Right atrium auricular region (tissue), 2 donors: ENCODE measurements at regions not wholly inside any gene's neighbourhood (a gene's known extent, or its start where the extent isn't known, plus 50 kb on each side); places are given as distances from the start of the nearest gene placed in this dataset.

ENCODE experiments used
- DNase-seq: peaks from one replicate; pipeline ENCODE4 v3.0.0-alpha.2; 2019; ENCODE audit warnings: low spot score
- H3K27ac ChIP-seq, 2 donors: fragments of 200-600 bp; sonication (generic); 1 replicate in 1 of 2; 2 replicates in 1 of 2; pipeline ENCODE4 v1.5.1; 2016 to 2019
- H3K27me3 ChIP-seq, 2 donors: fragments of 200-600 bp; sonication (generic); one replicate each; pipeline versions ENCODE4 v1.5.1 to v1.6.0; 2017 to 2019
- H3K36me3 ChIP-seq: fragments of 200-600 bp; sonication (generic); one replicate; pipeline ENCODE4 v1.5.1; 2016
- H3K4me1 ChIP-seq, 2 donors: fragments of 200-600 bp; sonication (generic); one replicate each; pipeline versions ENCODE4 v1.5.1 to v1.6.0; 2017 to 2019
- H3K4me3 ChIP-seq, 2 donors: fragments of 200-600 bp; sonication (generic); 1 replicate in 1 of 2; 2 replicates in 1 of 2; pipeline ENCODE4 v1.5.1; 2017 to 2019; ENCODE audit warnings: mild to moderate bottlenecking in 1 of 2, moderate library complexity in 1 of 2
- H3K9me3 ChIP-seq, 2 donors: fragments of 200-600 bp; sonication (generic); one replicate each; pipeline ENCODE4 v1.5.1; 2019
- TF ChIP-seq, protein P1 (sequence below), 2 donors: fragments of 200-600 bp; sonication (generic); IDR thresholded peaks; one replicate each; pipeline ENCODE4 v1.5.1; 2019; ENCODE audit warnings: antibody characterized with exemption in 2 of 2

GRCh38 chr5:3948838-3949237 is 353.2 kb downstream of the IRX1 start:
- no peaks in the 10 kb centered on the region for H3K27me3 ChIP-seq
- DNase-seq, result no peak
- H3K36me3 ChIP-seq, result no peaks in the 10 kb centered on the region
- H3K27ac ChIP-seq, result no peak overlapping the region
- H3K4me1 ChIP-seq, result no peaks in the 10 kb centered on the region
- TF ChIP-seq, protein P1, sequence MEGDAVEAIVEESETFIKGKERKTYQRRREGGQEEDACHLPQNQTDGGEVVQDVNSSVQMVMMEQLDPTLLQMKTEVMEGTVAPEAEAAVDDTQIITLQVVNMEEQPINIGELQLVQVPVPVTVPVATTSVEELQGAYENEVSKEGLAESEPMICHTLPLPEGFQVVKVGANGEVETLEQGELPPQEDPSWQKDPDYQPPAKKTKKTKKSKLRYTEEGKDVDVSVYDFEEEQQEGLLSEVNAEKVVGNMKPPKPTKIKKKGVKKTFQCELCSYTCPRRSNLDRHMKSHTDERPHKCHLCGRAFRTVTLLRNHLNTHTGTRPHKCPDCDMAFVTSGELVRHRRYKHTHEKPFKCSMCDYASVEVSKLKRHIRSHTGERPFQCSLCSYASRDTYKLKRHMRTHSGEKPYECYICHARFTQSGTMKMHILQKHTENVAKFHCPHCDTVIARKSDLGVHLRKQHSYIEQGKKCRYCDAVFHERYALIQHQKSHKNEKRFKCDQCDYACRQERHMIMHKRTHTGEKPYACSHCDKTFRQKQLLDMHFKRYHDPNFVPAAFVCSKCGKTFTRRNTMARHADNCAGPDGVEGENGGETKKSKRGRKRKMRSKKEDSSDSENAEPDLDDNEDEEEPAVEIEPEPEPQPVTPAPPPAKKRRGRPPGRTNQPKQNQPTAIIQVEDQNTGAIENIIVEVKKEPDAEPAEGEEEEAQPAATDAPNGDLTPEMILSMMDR (IDR thresholded peaks at IDR 0.05), result no peak
- H3K4me3 ChIP-seq, result no peak overlapping the region
- H3K9me3 ChIP-seq, result no peaks in the 10 kb centered on the region

- Histone ChIP-seq H3K27ac (no peak overlapping the region), H3K4me1 (no peaks in the 10 kb centered on the region), H3K27me3 (no peaks in the 10 kb centered on the region), H3K9me3 (no peaks in the 10 kb centered on the region), H3K36me3 (no peaks in the 10 kb centered on the region), H3K4me3 (no peak overlapping the region)
- DNase-seq, result no peak
- TF ChIP-seq, protein P1 (IDR thresholded peaks at IDR 0.05), result no peak
Observed at GRCh38 chr5:3954199-3954598, 358.6 kb downstream of the IRX1 start.

- Histone ChIP-seq H3K4me1 (no peaks in the 10 kb centered on the region), H3K4me3 (no peak overlapping the region), H3K9me3 (no peaks in the 10 kb centered on the region), H3K36me3 (no peaks in the 10 kb centered on the region), H3K27ac (no peak overlapping the region), H3K27me3 (no peaks in the 10 kb centered on the region)
- no peak for DNase-seq
- TF ChIP-seq, protein P1 (IDR thresholded peaks at IDR 0.05), result no peak
Observed at GRCh38 chr5:3954633-3955032, 359.0 kb downstream of the IRX1 start.

- Histone ChIP-seq H3K27me3 (no peaks in the 10 kb centered on the region), H3K9me3 (no peaks in the 10 kb centered on the region), H3K27ac (no peak overlapping the region), H3K4me3 (no peak overlapping the region), H3K4me1 (no peaks in the 10 kb centered on the region), H3K36me3 (no peaks in the 10 kb centered on the region)
- TF ChIP-seq, protein P1 (IDR thresholded peaks at IDR 0.05), result no peak
- DNase-seq, result no peak
Observed at GRCh38 chr5:3957658-3958057, 362.0 kb downstream of the IRX1 start.

GRCh38 chr5:3958389-3958788 is 362.8 kb downstream of the IRX1 start:
- TF ChIP-seq, protein P1 (IDR thresholded peaks at IDR 0.05), result no peak
- Histone ChIP-seq H3K4me1 (no peaks in the 10 kb centered on the region), H3K4me3 (no peak overlapping the region), H3K36me3 (no peaks in the 10 kb centered on the region), H3K9me3 (no peaks in the 10 kb centered on the region), H3K27ac (no peak overlapping the region), H3K27me3 (no peaks in the 10 kb centered on the region)
- DNase-seq, result no peak

DNA sequence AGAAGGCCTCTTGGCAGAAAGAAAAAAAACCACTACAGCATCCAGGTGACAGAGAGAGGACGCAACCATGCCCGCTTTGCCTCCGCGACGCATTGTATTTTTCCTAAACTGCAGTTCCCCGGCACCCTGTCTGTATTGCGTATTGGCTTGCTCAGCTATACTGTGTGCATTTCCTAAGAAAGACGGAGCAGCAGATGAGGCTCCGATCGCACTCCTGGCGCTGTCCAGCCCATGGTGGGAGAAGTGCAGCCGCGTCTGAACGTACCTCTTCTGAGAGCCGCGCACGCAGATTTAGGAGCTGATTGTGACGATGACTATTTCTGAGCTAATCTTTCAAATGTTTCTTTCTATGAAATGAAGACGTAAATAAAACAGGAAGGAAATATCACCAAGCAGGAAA is 366.5 kb downstream of the IRX1 start:
- no peaks in the 10 kb centered on the region for H3K36me3 ChIP-seq
- no peaks in the 10 kb centered on the region for H3K27me3 ChIP-seq
- H3K27ac ChIP-seq, result no peak overlapping the region
- no peak for DNase-seq
- no peaks in the 10 kb centered on the region for H3K4me1 ChIP-seq
- no peak overlapping the region for H3K4me3 ChIP-seq
- no peaks in the 10 kb centered on the region for H3K9me3 ChIP-seq
- TF ChIP-seq, protein P1 (IDR thresholded peaks at IDR 0.05), result no peak
